ENCODE measurements at regions not wholly inside any gene's neighbourhood (a gene's known extent, or its start where the extent isn't known, plus 50 kb on each side); places are given as distances from the start of the nearest gene placed in this dataset.
"Not testable (repeated sequence)": the region's sequence is repeated elsewhere in the genome, so short reads cannot be mapped to it uniquely, and the experiment has no call there.

- in situ Hi-C loops (cut with MboI) = not testable (repeated sequence)
These were observed 712.5 kb upstream of the ADGRB3 start for GRCh38 chr6:67922588-67922987.

GRCh38 chr6:67920040-67920439 is 715.0 kb upstream of the ADGRB3 start:
- H3K36me3 ChIP-seq (ENCODE audit: control insufficient read depth, insufficient read depth, low read length); H3K9ac ChIP-seq (ENCODE audit: insufficient read depth in 1 of 2, low read depth in 2 of 2, low read length in 2 of 2); H3K4me3 ChIP-seq; FAIRE-seq; H3K4me1 ChIP-seq (replicated peaks in 1 of 2; ENCODE audit: control insufficient read depth in 2 of 2, insufficient read depth in 2 of 2, low read length in 2 of 2); ATAC-seq; H3K79me2 ChIP-seq (ENCODE audit: control insufficient read depth, insufficient read depth, low read length); H4K20me1 ChIP-seq (replicated peaks; ENCODE audit: control insufficient read depth, insufficient read depth, low read length); H3K9me3 ChIP-seq (replicated peaks; ENCODE audit: control insufficient read depth, insufficient read depth, low read depth, low read length); H2AFZ ChIP-seq (ENCODE audit: low read depth, low read length); H3K27me3 ChIP-seq (ENCODE audit: control insufficient read depth in 2 of 2, insufficient read depth in 2 of 2, low read length in 2 of 2); in situ Hi-C loops (cut with MboI); H3K4me2 ChIP-seq (ENCODE audit: insufficient read depth, low read length); intact Hi-C loops (cut with micrococcal nuclease); H3K27ac ChIP-seq (ENCODE audit: extremely low read depth, low read depth, low read length); CTCF ChIA-PET (ENCODE audit: low intra/inter-chr PET ratio); DNase-seq (ENCODE audit: extremely low read depth in 1 of 4, low spot score in 3 of 4); BruUV-seq (replicated peaks); H3K9me1 ChIP-seq (ENCODE audit: control insufficient read depth, insufficient read depth, low read length): not testable (repeated sequence)
- POLR2A ChIA-PET = interaction anchor here (0.6 kb wide), 1 partner anchor 33 kb away, joined by 3 read pairs; no protein-coding TSS in a partner anchor
- no CpG with 5 or more reads among the region's 1 CpG for WGBS (ENCODE audit: insufficient coverage, low coverage, missing lambda C conversion rate)
- TF ChIP-seq KDM1A (IDR thresholded peaks at IDR 0.05) (0 out of 4 replicates have a peak, but pooled peaks of 1 of the 2 experiments have one; percentile 19), CHAMP1 (IDR thresholded peaks at IDR 0.05) (peak; percentile 43; the same call in 1 of the 2 replicates), RBM25 (IDR thresholded peaks at IDR 0.05; ENCODE audit: low read depth, low read length, severe bottlenecking) (peak; percentile 7), ZNF146 (CRISPR knock-in tag; IDR thresholded peaks at IDR 0.05; ENCODE audit: unreplicated experiment) (peak; percentile 90), BCOR (IDR thresholded peaks at IDR 0.05) (peak; percentile 50)

More at GRCh38 chr6:67922588-67922987, 712.5 kb upstream of the ADGRB3 start:
- H3K27ac ChIP-seq (ENCODE audit: extremely low read depth, low read depth, low read length); ATAC-seq; FAIRE-seq; H2AFZ ChIP-seq (ENCODE audit: low read depth, low read length); BruUV-seq (replicated peaks); H3K4me3 ChIP-seq; H3K9me1 ChIP-seq (ENCODE audit: control insufficient read depth, insufficient read depth, low read length); H3K79me2 ChIP-seq (ENCODE audit: control insufficient read depth, insufficient read depth, low read length); H3K4me1 ChIP-seq (replicated peaks in 1 of 2; ENCODE audit: control insufficient read depth in 2 of 2, insufficient read depth in 2 of 2, low read length in 2 of 2); DNase-seq (ENCODE audit: extremely low read depth in 1 of 4, low spot score in 3 of 4); POLR2A ChIA-PET; H3K4me2 ChIP-seq (ENCODE audit: insufficient read depth, low read length); H3K36me3 ChIP-seq (ENCODE audit: control insufficient read depth, insufficient read depth, low read length); CTCF ChIA-PET (ENCODE audit: low intra/inter-chr PET ratio); H4K20me1 ChIP-seq (replicated peaks; ENCODE audit: control insufficient read depth, insufficient read depth, low read length); H3K9me3 ChIP-seq (replicated peaks; ENCODE audit: control insufficient read depth, insufficient read depth, low read depth, low read length); intact Hi-C loops (cut with micrococcal nuclease); H3K27me3 ChIP-seq (ENCODE audit: control insufficient read depth in 2 of 2, insufficient read depth in 2 of 2, low read length in 2 of 2); H3K9ac ChIP-seq (ENCODE audit: insufficient read depth in 1 of 2, low read depth in 2 of 2, low read length in 2 of 2): not testable (repeated sequence)
- TF ChIP-seq KDM1A (IDR thresholded peaks at IDR 0.05) (peak; percentile 33 to 52; a peak in 1 of 4 replicates), CC2D1A (IDR thresholded peaks at IDR 0.05) (0 out of 2 replicates have a peak, but pooled peaks have one; percentile 27), BCOR (IDR thresholded peaks at IDR 0.05) (peak; percentile 65), SMARCA5 (IDR thresholded peaks at IDR 0.05) (0 out of 2 replicates have a peak, but pooled peaks have one; percentile 22)
- 42% methylated on average over 1 of the region's 3 CpGs for WGBS (ENCODE audit: insufficient coverage, low coverage, missing lambda C conversion rate)

All from K562 (cell line).